ENCODE measurements at regions not wholly inside any gene's neighbourhood (a gene's known extent, or its start where the extent isn't known, plus 50 kb on each side); places are given as distances from the start of the nearest gene placed in this dataset.

- TF ChIP-seq POLR2AphosphoS5 (IDR thresholded peaks at IDR 0.05) (no peak), CTCF (IDR thresholded peaks at IDR 0.05) (no peak)
Observed at GRCh38 chr11:115659061-115659963, 155.1 kb upstream of the CADM1 start.
